T-cell (primary cell): ENCODE measurements at regions not wholly inside any gene's neighbourhood (a gene's known extent, or its start where the extent isn't known, plus 50 kb on each side); places are given as distances from the start of the nearest gene placed in this dataset.

Experiments used
- ATAC-seq, 4 experiments: fragments of 200-7000 bp in 3 of 4; fragments of 150-1000 bp in 1 of 4; cut with Tn5 transposase; replicated peaks in 1 of 4; 1 replicate in 3 of 4; 2 replicates in 1 of 4; pipeline ENCODE4 v1.10.0; 2021; ENCODE audit warnings: moderate library complexity in 3 of 4, mild to moderate bottlenecking in 2 of 4, moderate number of reproducible peaks in 1 of 4
- CTCF ChIA-PET, 2 donors: fragments of 300-600 bp; sonication (Branson Sonifier 250); formaldehyde crosslinking; loops; one replicate each; lab custom pipeline; 2022; ENCODE audit warnings: antibody characterized with exemption in 2 of 2; lab: Charles Lee
- POLR2A ChIA-PET, 2 donors: fragments of 300-600 bp; sonication (Branson Sonifier 250); formaldehyde crosslinking; loops; one replicate each; lab custom pipeline; 2022; ENCODE audit warnings: antibody characterized with exemption in 2 of 2; lab: Charles Lee
- DNase-seq, 35 experiments: peaks; one replicate each; pipeline versions ENCODE4 v3.0.0 to v3.0.0-alpha.2; 2013 to 2023
- H3K27ac ChIP-seq: one replicate; pipeline ENCODE4 v1.5.1; 2013; ENCODE audit warnings: low read length
- H3K27me3 ChIP-seq, 2 experiments: replicated peaks in 1 of 2; 1 replicate in 1 of 2; 2 replicates in 1 of 2; pipeline versions ENCODE4 v1.6.1 to v1.7.0; 2013; ENCODE audit warnings: low read length in 1 of 2, mixed read lengths in 1 of 2; ENCODE audit not compliant: control insufficient read depth in 2 of 2, insufficient read depth in 2 of 2; ENCODE audit errors: extremely low read depth in 1 of 2
- H3K36me3 ChIP-seq, 2 donors: 1 replicate in 1 of 2; 2 replicates in 1 of 2; pipeline versions ENCODE4 v1.6.1 to v1.7.0; 2013; ENCODE audit warnings: low read length in 1 of 2; ENCODE audit not compliant: control insufficient read depth in 2 of 2, insufficient read depth in 1 of 2; ENCODE audit errors: extremely low read depth in 1 of 2
- H3K4me1 ChIP-seq, 2 experiments: 1 replicate in 1 of 2; 2 replicates in 1 of 2; pipeline versions ENCODE4 v1.6.1 to v1.7.0; 2013; ENCODE audit warnings: low read length in 2 of 2, mixed read lengths in 1 of 2; ENCODE audit not compliant: insufficient read depth in 2 of 2, control insufficient read depth in 1 of 2; ENCODE audit errors: extremely low read depth in 1 of 2
- H3K4me3 ChIP-seq, 2 donors: 1 replicate in 1 of 2; 2 replicates in 1 of 2; pipeline versions ENCODE4 v1.5.1 to v1.7.0; 2013; ENCODE audit warnings: mild to moderate bottlenecking in 2 of 2, low read length in 1 of 2, moderate library complexity in 1 of 2; ENCODE audit not compliant: control insufficient read depth in 1 of 2; ENCODE audit errors: extremely low read depth in 1 of 2
- H3K9me3 ChIP-seq: 2 replicates; pipeline ENCODE4 v1.7.0; 2013
- H3K27ac Mint-ChIP-seq, 2 donors: one replicate each; pipeline ENCODE4 v1.8.0; 2020 to 2021; ENCODE audit warnings: mild to moderate bottlenecking in 2 of 2, mixed read lengths in 2 of 2
- H3K27me3 Mint-ChIP-seq, 2 donors: one replicate each; pipeline ENCODE4 v1.8.0; 2021 to 2022; ENCODE audit warnings: mixed read lengths in 2 of 2
- H3K36me3 Mint-ChIP-seq: one replicate; pipeline ENCODE4 v1.8.0; 2021; ENCODE audit warnings: mixed read lengths
- H3K4me1 Mint-ChIP-seq, 3 donors: one replicate each; pipeline ENCODE4 v1.8.0; 2020 to 2022; ENCODE audit warnings: mixed read lengths in 3 of 3, mild to moderate bottlenecking in 1 of 3
- H3K4me3 Mint-ChIP-seq, 3 donors: one replicate each; pipeline ENCODE4 v1.8.0; 2020 to 2022; ENCODE audit warnings: mild to moderate bottlenecking in 3 of 3, mixed read lengths in 3 of 3, moderate library complexity in 3 of 3
- H3K9me3 Mint-ChIP-seq, 3 donors: one replicate each; pipeline ENCODE4 v1.8.0; 2020 to 2022; ENCODE audit warnings: mixed read lengths in 3 of 3
- WGBS: methylation state at CpG from one replicate; pipeline ENCODE4 v1.1.5; 2013; ENCODE audit warnings: missing lambda C conversion rate; ENCODE audit not compliant: insufficient coverage; 5-methylcytosine and 5-hydroxymethylcytosine counted together

DNA sequence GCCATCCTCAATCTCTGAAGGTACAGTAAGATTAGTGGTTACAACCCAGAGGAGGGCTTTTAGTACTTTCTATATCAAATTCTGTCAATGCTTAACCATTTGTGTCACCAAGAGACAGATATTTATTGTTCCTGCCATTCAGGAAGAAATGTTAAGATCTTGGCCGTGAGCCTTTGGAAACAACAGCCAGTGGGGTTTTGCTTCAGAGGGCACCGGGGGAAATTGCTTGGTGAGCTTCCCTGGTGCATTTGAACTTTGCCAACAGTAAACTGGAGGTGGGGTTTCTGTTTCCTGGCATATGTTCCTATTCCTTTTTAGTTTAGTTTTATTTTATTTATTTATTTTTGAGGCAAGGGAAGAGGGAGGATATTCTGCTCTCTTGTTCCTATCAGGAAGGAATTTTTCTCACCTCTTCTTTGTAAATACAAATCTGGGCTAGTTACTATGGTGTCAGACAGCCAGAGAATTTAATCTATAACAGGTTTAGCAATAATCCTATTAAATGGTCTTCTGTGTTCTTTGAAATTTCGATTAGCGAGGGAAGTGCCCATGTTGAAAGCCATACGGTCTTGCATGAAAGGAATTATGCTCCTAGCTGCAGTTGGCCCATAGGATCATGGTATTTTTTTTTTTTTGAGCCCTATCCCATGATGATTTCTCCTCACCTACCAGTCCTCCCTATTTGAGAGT is 95.7 kb downstream of the MAIP1 start:
- Histone ChIP-seq H3K36me3 (no peaks in the 10 kb centered on the region), H3K4me1 (no peaks in the 10 kb centered on the region), H3K27ac (no peak overlapping the region), H3K9me3 (no peaks in the 10 kb centered on the region), H3K27me3 (peaks cover 0 to 18% of the 10 kb centered on the region in 2 experiments), H3K4me3 (no peak overlapping the region)
- no peaks in the 10 kb centered on the region for H3K4me1 Mint-ChIP-seq
- no peaks in the 10 kb centered on the region for H3K36me3 Mint-ChIP-seq
- no peak overlapping the region for H3K4me3 Mint-ChIP-seq
- 0% methylated on average over 1 of the region's 5 CpGs for WGBS
- ChIA-PET CTCF (no interaction called here), POLR2A (no interaction called here)
- no peak for DNase-seq
- no peak for ATAC-seq
- peaks cover 0 to 9% (median 9%) of the 10 kb centered on the region in 3 donors for H3K9me3 Mint-ChIP-seq
- H3K27ac Mint-ChIP-seq = no peak overlapping the region
- H3K27me3 Mint-ChIP-seq = peaks cover 23 to 30% of the 10 kb centered on the region in 2 donors

DNA sequence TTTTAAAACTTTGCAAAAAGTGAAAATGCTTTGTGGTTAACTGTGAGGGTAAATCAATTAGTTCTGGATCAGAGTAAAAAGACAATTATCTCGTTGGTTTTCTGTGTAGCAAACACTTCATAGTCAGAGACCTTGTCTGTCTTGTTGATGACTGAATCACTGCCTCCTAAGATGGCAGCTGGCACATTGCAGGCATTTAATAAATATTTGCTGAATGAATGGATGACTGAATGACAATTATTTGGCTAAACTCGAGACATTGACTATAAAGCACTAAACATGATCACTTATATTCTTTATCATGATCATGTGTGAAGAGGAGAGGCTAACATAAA is 96.2 kb downstream of the MAIP1 start:
- POLR2A ChIA-PET = no interaction called here
- no peak overlapping the region for H3K4me3 ChIP-seq
- CTCF ChIA-PET = no interaction called here
- H3K27ac ChIP-seq = no peak overlapping the region
- no peak overlapping the region for H3K4me3 Mint-ChIP-seq
- DNase-seq (no peak), ATAC-seq (no peak)
- H3K27ac Mint-ChIP-seq = no peak overlapping the region
- no peaks in the 10 kb centered on the region for H3K4me1 Mint-ChIP-seq
- H3K36me3 Mint-ChIP-seq = no peaks in the 10 kb centered on the region
- peaks cover 28 to 35% of the 10 kb centered on the region in 2 donors for H3K27me3 Mint-ChIP-seq
- 14% methylated on average over 1 of the region's 2 CpGs for WGBS
- peaks cover 0 to 5% (median 4%) of the 10 kb centered on the region in 3 donors for H3K9me3 Mint-ChIP-seq
- no peaks in the 10 kb centered on the region for H3K4me1 ChIP-seq
- H3K36me3 ChIP-seq = no peaks in the 10 kb centered on the region
- no peaks in the 10 kb centered on the region for H3K9me3 ChIP-seq
- H3K27me3 ChIP-seq = peaks cover 0 to 20% of the 10 kb centered on the region in 2 experiments

DNA sequence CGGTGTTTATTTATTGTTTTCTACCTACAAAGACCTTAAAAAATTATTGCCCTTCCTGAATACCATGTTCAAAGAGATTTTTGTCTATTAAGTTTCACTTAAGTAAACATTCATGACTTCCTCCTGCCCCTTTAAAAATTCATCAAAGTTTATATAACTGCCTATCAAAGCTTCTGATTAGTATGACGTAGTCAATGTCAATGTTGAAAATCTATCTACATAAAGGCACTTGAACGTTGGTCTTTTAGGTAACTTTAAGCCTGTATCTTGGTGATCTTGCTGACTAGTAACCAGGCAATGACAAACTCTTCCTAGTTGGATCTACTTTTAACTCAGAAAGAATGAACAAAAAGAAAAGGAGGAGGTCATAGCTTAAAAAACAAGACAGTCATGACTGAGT is 97.2 kb downstream of the MAIP1 start:
- no CpG with 5 or more reads among the region's 3 CpGs for WGBS
- no peaks in the 10 kb centered on the region for H3K4me1 Mint-ChIP-seq
- Histone ChIP-seq H3K4me3 (no peak overlapping the region), H3K9me3 (no peaks in the 10 kb centered on the region), H3K4me1 (no peaks in the 10 kb centered on the region), H3K27ac (no peak overlapping the region), H3K27me3 (peaks cover 0 to 20% of the 10 kb centered on the region in 2 experiments), H3K36me3 (no peaks in the 10 kb centered on the region)
- peaks cover 28 to 32% of the 10 kb centered on the region in 2 donors for H3K27me3 Mint-ChIP-seq
- no peak overlapping the region for H3K27ac Mint-ChIP-seq
- peaks cover 3 to 11% (median 7%) of the 10 kb centered on the region in 3 donors for H3K9me3 Mint-ChIP-seq
- ChIA-PET CTCF (no interaction called here), POLR2A (no interaction called here)
- no peak overlapping the region for H3K4me3 Mint-ChIP-seq
- no peak for DNase-seq
- H3K36me3 Mint-ChIP-seq = no peaks in the 10 kb centered on the region
- ATAC-seq = no peak

DNA sequence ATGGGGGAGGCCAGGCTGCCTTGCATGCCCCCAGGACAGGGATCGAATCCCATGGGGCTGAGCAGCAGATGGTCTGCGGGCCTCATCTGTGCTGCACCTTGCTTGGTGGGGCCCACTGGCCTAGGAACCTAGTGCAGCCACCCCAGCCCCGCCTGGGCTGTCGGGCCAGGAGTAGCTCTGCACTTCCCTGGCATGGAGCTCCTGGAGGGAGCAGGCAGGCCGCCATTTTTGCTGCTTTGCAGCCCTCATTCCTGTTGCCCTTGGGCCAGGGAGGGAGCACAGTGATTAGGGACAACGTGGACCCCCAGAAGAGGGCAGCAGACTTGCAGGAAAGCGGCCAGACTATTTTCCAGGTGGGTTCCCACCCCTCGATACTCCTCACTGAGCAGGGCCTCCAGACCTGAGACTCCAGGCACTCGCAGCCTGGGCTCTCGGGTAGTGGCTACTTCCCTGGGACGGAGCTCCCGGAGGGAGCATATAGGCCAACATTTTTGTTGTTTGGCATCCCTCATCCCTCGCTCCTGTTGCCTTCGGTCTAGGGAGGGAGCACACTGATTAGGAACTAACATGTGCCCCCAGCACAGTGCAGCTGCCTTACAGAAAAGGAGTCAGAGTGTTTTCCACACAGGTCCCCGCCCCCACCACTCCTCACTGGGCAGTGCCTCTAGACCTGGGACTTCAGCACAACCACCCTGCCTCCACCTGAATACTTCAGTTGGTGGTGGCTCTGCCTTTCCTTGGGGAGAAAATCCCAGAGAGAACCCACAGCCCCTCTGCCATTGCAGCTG is 99.5 kb downstream of the MAIP1 start:
- ATAC-seq (no peak), DNase-seq (no peak)
- peaks cover 3 to 13% (median 8%) of the 10 kb centered on the region in 3 donors for H3K9me3 Mint-ChIP-seq
- WGBS = 83% methylated on average over 15 of the region's 15 CpGs
- Histone ChIP-seq H3K27me3 (peaks cover 0 to 20% of the 10 kb centered on the region in 2 experiments), H3K4me3 (no peak overlapping the region), H3K4me1 (no peaks in the 10 kb centered on the region), H3K36me3 (no peaks in the 10 kb centered on the region), H3K9me3 (no peaks in the 10 kb centered on the region), H3K27ac (no peak overlapping the region)
- peaks cover 38 to 41% of the 10 kb centered on the region in 2 donors for H3K27me3 Mint-ChIP-seq
- H3K4me1 Mint-ChIP-seq = no peaks in the 10 kb centered on the region
- CTCF ChIA-PET = no interaction called here
- POLR2A ChIA-PET = no interaction called here
- no peaks in the 10 kb centered on the region for H3K36me3 Mint-ChIP-seq
- H3K4me3 Mint-ChIP-seq = no peak overlapping the region
- no peak overlapping the region for H3K27ac Mint-ChIP-seq

DNA sequence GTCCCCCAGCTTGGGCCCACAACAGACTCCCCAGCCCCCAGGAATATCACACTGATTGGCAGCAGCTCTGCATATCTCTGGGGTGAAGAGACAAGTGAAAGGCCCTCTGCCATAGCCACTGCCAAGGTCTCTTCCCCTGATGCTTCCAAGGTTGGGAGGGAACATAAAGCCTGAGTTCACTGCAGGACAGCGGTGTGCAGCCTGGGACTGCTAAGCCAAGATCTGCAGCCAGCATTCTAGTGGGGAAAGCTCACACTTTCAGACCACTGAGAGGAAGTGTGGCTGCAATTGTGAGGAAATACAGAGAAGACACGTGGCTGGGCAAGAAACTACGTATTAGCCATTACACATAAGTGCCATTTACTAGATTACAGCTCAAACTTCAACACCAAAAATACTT is 100.7 kb downstream of the MAIP1 start:
- peaks cover 38 to 41% of the 10 kb centered on the region in 2 donors for H3K27me3 Mint-ChIP-seq
- H3K36me3 Mint-ChIP-seq = no peaks in the 10 kb centered on the region
- H3K4me3 Mint-ChIP-seq = no peak overlapping the region
- ATAC-seq = no peak
- ChIA-PET POLR2A (no interaction called here), CTCF (no interaction called here)
- no peak overlapping the region for H3K27ac Mint-ChIP-seq
- Histone ChIP-seq H3K36me3 (no peaks in the 10 kb centered on the region), H3K4me3 (no peak overlapping the region), H3K9me3 (no peaks in the 10 kb centered on the region), H3K27me3 (peaks cover 0 to 20% of the 10 kb centered on the region in 2 experiments), H3K4me1 (no peaks in the 10 kb centered on the region), H3K27ac (no peak overlapping the region)
- WGBS = 38% methylated on average over 3 of the region's 3 CpGs
- DNase-seq = no peak
- no peaks in the 10 kb centered on the region for H3K4me1 Mint-ChIP-seq
- peaks cover 3 to 13% (median 8%) of the 10 kb centered on the region in 3 donors for H3K9me3 Mint-ChIP-seq

DNA sequence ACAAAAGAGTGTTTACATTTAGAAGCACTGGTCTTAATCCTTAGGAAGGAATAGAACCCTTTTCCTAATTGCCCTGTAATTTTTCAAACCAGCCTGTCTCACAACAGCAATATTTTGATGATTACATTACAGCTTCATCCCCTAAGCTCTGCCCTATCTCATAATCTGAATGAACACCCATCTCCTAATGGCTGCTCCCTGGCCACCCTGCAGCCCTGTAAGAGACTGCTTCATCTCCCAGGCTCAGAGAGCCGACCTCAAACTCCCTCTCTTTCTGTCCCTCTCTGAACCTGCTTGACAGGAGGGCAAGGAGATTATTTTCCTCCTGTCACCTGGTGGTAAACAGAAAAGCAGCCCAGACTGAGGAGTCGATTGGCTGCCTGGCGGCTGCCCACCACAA is 107.8 kb downstream of the MAIP1 start:
- no peaks in the 10 kb centered on the region for H3K4me1 ChIP-seq
- H3K27me3 ChIP-seq = peaks cover 0 to 6% of the 10 kb centered on the region in 2 experiments
- Mint-ChIP-seq H3K4me3 (no peak overlapping the region), H3K27ac (no peak overlapping the region), H3K9me3 (no peaks in the 10 kb centered on the region), H3K4me1 (no peaks in the 10 kb centered on the region), H3K36me3 (no peaks in the 10 kb centered on the region), H3K27me3 (peaks cover 16 to 18% of the 10 kb centered on the region in 2 donors)
- no peak overlapping the region for H3K4me3 ChIP-seq
- H3K36me3 ChIP-seq = no peaks in the 10 kb centered on the region
- DNase-seq = no peak
- WGBS = 82% methylated on average over 3 of the region's 3 CpGs
- no peak for ATAC-seq
- H3K9me3 ChIP-seq = no peaks in the 10 kb centered on the region
- H3K27ac ChIP-seq = no peak overlapping the region
- ChIA-PET CTCF (no interaction called here), POLR2A (no interaction called here)
